K562 (cell line): ENCODE measurements at regions not wholly inside any gene's neighbourhood (a gene's known extent, or its start where the extent isn't known, plus 50 kb on each side); places are given as distances from the start of the nearest gene placed in this dataset.

Experiments
- CREM ChIP-seq: IDR thresholded peaks from 2 replicates; pipeline ENCODE4 v1.6.1; 2014; ENCODE audit warnings: antibody characterized with exemption, low read depth
- CTCF ChIP-seq, 3 experiments: IDR thresholded peaks in 2 of 3; conservative IDR thresholded peaks in 1 of 3; 2 replicates each; pipeline ENCODE4 v1.5.1; 2011 to 2012; ENCODE audit warnings: low read length in 3 of 3, mild to moderate bottlenecking in 3 of 3, control low read depth in 2 of 3, improper control_type of control experiment in 1 of 3, inconsistent platforms in 1 of 3, low read depth in 1 of 3, mixed read lengths in 1 of 3, moderate library complexity in 1 of 3; ENCODE audit not compliant: insufficient read depth in 2 of 3
- ELF4 ChIP-seq: fragments of 450-650 bp; formaldehyde crosslinking; IDR thresholded peaks from 2 replicates; pipeline ENCODE4 v1.4.0; 2022; ENCODE audit warnings: missing genetic modification characterization
- EZH2 ChIP-seq: IDR thresholded peaks from 2 replicates; pipeline ENCODE4 v1.6.1; 2012; ENCODE audit warnings: low read depth, mild to moderate bottlenecking, inconsistent platforms, low read length, borderline replicate concordance
- MNT ChIP-seq, 2 experiments: fragments of 450-650 bp; conservative IDR thresholded peaks; 2 replicates each; pipeline ENCODE4 v1.6.1; 2017; ENCODE audit warnings: mild to moderate bottlenecking in 2 of 2, moderate library complexity in 2 of 2
- RNF2 ChIP-seq: sonication (generic); IDR thresholded peaks from 2 replicates; pipeline ENCODE4 v1.6.1; 2016

- no peak for TF ChIP-seq MNT (conservative IDR thresholded peaks at IDR 0.05)
- TF ChIP-seq ELF4 (CRISPR knock-in tag) = no peak
- TF ChIP-seq CREM = no peak
- no peak for TF ChIP-seq RNF2
- TF ChIP-seq EZH2 = no peak
- no peak for TF ChIP-seq CTCF (IDR thresholded peaks at IDR 0.05 in 2 of 3, conservative IDR thresholded peaks at IDR 0.05 in 1 of 3; ENCODE audit: insufficient read depth in 2 of 3, low read depth in 1 of 3, low read length in 3 of 3)
Measured at GRCh38 chr6:86730216-86730615, 207.1 kb upstream of the HTR1E start.
